ENCODE measurements at regions not wholly inside any gene's neighbourhood (a gene's known extent, or its start where the extent isn't known, plus 50 kb on each side); places are given as distances from the start of the nearest gene placed in this dataset.

- Histone ChIP-seq H3K36me3 (replicated peaks in 1 of 2) (no peaks in the 10 kb centered on the region), H3K4me3 (no peak overlapping the region), H3K4me1 (replicated peaks in 1 of 2) (peaks cover 0 to 5% of the 10 kb centered on the region in 2 donors), H3K27me3 (no peaks in the 10 kb centered on the region), H3K9me3 (replicated peaks in 1 of 3) (no peaks in the 10 kb centered on the region), H3K27ac (no peak overlapping the region)
- WGBS, 4 donors: 39 to 51% (median 48%) methylated on average over 5 of the region's 5 CpGs
- no peak for DNase-seq
- intact Hi-C loops (cut with DNase I): loop anchor here (2.0 to 10.0 kb wide), 3 partner anchors 415 to 795 kb away; no protein-coding TSS in a partner anchor
- TF ChIP-seq, protein P1, sequence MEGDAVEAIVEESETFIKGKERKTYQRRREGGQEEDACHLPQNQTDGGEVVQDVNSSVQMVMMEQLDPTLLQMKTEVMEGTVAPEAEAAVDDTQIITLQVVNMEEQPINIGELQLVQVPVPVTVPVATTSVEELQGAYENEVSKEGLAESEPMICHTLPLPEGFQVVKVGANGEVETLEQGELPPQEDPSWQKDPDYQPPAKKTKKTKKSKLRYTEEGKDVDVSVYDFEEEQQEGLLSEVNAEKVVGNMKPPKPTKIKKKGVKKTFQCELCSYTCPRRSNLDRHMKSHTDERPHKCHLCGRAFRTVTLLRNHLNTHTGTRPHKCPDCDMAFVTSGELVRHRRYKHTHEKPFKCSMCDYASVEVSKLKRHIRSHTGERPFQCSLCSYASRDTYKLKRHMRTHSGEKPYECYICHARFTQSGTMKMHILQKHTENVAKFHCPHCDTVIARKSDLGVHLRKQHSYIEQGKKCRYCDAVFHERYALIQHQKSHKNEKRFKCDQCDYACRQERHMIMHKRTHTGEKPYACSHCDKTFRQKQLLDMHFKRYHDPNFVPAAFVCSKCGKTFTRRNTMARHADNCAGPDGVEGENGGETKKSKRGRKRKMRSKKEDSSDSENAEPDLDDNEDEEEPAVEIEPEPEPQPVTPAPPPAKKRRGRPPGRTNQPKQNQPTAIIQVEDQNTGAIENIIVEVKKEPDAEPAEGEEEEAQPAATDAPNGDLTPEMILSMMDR (IDR thresholded peaks at IDR 0.05): no peak
- no peak for TF ChIP-seq POLR2A (IDR thresholded peaks at IDR 0.05)
Observed at GRCh38 chr9:119559986-119560385, 190.8 kb upstream of the BRINP1 start.

DNA sequence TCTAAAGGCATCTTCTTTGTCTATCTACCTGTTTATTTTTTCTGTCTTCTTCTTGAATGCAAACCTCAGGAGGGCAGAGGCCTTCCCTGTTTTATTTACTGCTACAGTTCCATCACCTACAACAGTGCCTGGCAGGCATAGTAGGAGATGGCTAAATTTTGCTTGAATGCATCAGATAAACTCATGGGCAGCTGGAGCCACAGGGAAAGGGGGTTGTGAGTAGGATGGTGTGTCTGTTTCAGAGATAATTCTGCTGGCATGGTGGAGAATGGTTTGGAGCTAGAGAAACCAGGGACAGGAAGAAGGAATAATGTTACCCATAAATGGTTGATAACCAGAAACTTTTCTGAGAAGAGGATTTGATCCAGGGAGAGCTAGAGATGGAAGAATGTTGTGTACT is 189.8 kb upstream of the BRINP1 start:
- H3K27me3 ChIP-seq: no peaks in the 10 kb centered on the region
- peaks cover 0 to 5% of the 10 kb centered on the region in 2 donors for H3K4me1 ChIP-seq (replicated peaks in 1 of 2)
- no peaks in the 10 kb centered on the region for H3K9me3 ChIP-seq (replicated peaks in 1 of 3)
- DNase-seq: no peak
- no peak overlapping the region for H3K27ac ChIP-seq
- intact Hi-C loops (cut with DNase I): loop anchor here (2.0 to 10.0 kb wide), 3 partner anchors 416 to 796 kb away; no protein-coding TSS in a partner anchor
- no peak overlapping the region for H3K4me3 ChIP-seq
- no peaks in the 10 kb centered on the region for H3K36me3 ChIP-seq (replicated peaks in 1 of 2)
- no peak for TF ChIP-seq POLR2A (IDR thresholded peaks at IDR 0.05)
- TF ChIP-seq, protein P1 (IDR thresholded peaks at IDR 0.05): no peak

GRCh38 chr9:119556129-119556875 is 187.1 kb upstream of the BRINP1 start:
- intact Hi-C loops (cut with DNase I): loop anchor here (10.0 kb wide), 2 partner anchors 418 to 798 kb away; no protein-coding TSS in a partner anchor

DNA sequence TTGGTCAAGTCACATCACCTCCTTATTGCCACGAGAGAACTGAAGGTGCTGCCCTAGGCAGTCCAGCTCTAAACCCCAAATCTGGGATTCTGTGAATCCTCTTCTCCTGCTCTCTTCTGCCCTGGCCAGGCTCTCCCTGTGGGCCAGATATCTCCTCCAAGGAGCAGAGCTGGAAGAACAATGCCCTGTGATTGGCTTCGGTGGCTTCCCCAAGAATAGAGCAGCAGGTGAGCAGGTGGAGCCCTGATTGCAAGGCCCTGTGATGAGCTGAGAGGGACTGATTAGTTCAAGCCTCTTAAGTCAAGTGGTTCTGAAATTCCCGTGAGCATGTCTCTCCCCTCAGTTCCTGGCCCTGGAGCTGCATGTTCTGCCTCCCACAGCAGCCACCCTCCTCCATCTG is 175.3 kb upstream of the BRINP1 start:
- TF ChIP-seq, protein P1 (IDR thresholded peaks at IDR 0.05): no peak
- TF ChIP-seq POLR2A (IDR thresholded peaks at IDR 0.05): no peak
- Histone ChIP-seq H3K4me3 (no peak overlapping the region), H3K4me1 (replicated peaks in 1 of 2) (no peaks in the 10 kb centered on the region), H3K27me3 (no peaks in the 10 kb centered on the region), H3K9me3 (replicated peaks in 1 of 3) (no peaks in the 10 kb centered on the region), H3K27ac (no peak overlapping the region), H3K36me3 (replicated peaks in 1 of 2) (no peaks in the 10 kb centered on the region)
- intact Hi-C loops (cut with DNase I): no loop called here
- no peak for DNase-seq
- 73 to 86% (median 82%) methylated on average over 3 of the region's 3 CpGs for WGBS, 4 donors

More at GRCh38 chr9:119556129-119556875, 187.1 kb upstream of the BRINP1 start:
- peaks cover 0 to 5% of the 10 kb centered on the region in 2 donors for H3K4me1 ChIP-seq (replicated peaks in 1 of 2)
- H3K9me3 ChIP-seq (replicated peaks in 1 of 3): no peaks in the 10 kb centered on the region
- H3K4me3 ChIP-seq: peak overlapping the region in 1 of 4 donors; percentile 25
- WGBS, 4 donors: 15 to 23% (median 18%) methylated on average over 11 to 31 of the region's 31 CpGs
- DNase-seq: peak; percentile 57 to 89 (median 77)
- no peak overlapping the region for H3K27ac ChIP-seq
- TF ChIP-seq, protein P1 (IDR thresholded peaks at IDR 0.05): peak; percentile 76 to 93 (median 85)
- TF ChIP-seq POLR2A (IDR thresholded peaks at IDR 0.05): no peak
- no peaks in the 10 kb centered on the region for H3K27me3 ChIP-seq
- H3K36me3 ChIP-seq (replicated peaks in 1 of 2): no peaks in the 10 kb centered on the region
